ENCODE measurements at regions not wholly inside any gene's neighbourhood (a gene's known extent, or its start where the extent isn't known, plus 50 kb on each side); places are given as distances from the start of the nearest gene placed in this dataset.

DNA sequence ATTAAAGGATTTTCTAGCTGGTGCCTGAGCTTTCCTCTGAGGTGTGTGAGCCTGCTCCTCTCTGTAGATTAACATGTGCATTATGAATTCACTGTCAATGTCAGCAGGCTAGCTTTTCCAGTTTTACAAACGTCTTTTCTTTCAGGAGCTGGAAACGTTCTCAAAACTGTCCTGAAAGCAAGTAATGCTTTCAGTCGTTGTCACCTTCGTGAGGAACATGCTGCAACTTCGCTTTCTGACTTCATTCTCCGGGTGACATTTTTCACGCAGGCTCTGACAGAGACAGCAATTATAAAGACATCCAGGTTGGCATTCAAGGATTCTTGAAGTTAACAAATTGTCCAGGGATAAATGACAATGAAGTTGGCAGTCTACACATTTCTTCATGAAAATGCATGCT, 671.5 kb downstream of the DHX35 start:
- DNase-seq (ENCODE audit: low spot score): no peak

DNA sequence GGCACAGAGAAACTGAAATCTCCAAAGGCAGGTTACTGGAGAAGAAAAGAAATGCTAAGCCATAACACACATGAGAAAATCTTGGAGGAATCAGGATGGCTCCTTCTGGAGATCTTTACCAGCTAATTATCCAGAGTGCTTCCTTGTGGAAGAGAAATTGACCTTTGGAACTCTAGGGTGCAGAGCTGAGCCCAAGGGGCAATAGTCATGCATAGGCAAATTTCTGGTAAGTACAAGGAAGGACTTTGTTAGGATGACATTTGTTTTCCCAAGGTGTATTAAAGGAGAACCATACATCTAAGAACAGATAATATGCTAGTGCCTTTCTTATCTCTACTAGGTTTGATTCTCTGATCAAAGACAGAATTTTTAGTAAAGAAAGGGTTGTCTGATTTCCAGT, 670.6 kb downstream of the DHX35 start:
- DNase-seq (ENCODE audit: low spot score): no peak

DNA sequence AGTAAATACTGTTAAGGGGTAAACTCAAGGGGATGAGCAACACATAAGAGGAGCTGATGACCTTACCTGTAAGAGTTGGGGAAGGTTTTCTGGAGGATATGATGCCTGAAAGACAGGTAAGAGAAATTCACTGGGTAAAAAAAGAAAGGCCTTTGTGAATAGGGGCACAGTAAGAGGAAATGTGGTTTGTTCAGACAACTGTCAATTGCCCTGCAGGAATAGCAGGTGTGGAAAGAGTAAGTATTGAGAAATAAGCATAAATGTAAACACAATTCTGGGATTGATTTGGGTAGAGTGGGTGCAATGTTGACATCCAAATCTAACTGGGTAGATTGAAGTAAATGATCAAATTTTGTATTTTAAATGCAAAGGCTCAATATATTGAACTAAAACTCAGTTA, 670.0 kb downstream of the DHX35 start:
- no peak for DNase-seq (ENCODE audit: low spot score)

GRCh38 chr20:39631557-39631956, 669.4 kb downstream of the DHX35 start:
- DNase-seq (ENCODE audit: low spot score): no peak

DNA sequence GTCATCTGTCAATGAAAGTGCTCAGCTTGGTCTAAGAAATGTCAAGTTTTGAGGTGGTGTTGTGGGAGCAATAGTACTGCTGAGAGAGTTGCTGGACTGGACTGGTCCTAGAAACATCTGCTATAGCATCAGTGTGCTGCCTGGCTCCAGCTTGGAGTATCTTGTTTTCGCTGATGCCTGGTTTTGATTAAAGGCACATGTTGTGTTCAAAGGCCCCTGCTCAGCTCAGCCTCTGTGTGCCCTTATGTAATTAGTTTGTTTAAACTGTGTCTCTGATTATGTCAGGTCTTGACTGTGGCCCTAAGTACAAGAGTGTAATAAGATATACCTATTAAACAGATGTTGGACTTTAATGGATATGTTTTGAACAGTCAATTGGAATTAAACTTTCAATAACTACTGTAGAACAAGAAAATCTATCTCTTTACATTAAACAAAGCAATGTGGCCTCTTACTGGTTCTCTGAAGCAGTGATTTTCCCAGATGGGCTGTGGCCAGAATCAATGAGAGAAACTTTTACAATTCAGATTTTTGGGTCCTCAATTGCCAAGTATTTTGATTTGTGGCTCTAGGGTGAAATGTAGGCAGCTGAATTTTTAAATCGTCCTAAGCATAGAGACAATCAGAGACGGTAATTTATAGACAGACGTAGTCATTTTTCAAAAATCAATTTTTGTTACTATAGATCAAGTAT, 668.2 kb downstream of the DHX35 start:
- no peak for DNase-seq (ENCODE audit: low spot score)

DNA sequence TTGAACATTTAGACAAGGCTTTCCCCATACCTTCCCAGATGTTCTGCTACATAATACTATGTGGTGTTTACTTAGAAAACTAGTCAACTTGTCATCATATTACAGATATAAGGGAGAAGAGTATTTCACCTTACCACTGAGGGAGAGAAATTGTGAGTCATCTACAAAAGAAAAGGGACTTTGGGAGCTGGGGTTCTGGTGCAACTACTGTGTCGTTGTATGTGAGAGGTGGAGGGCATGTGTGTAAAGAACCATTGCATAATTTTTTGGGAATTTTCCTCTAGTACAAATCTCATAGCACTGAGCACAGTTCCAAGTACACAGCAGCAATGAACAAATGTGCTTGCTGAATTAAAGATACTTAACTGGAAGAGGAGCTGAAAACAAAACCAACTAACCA, 665.6 kb downstream of the DHX35 start:
- DNase-seq (ENCODE audit: low spot score): no peak

- DNase-seq (ENCODE audit: low spot score): no peak
These were observed 662.2 kb downstream of the DHX35 start for GRCh38 chr20:39624316-39624715.

- DNase-seq (ENCODE audit: low spot score): no peak
These were observed 661.6 kb downstream of the DHX35 start for GRCh38 chr20:39623584-39624234.

DNA sequence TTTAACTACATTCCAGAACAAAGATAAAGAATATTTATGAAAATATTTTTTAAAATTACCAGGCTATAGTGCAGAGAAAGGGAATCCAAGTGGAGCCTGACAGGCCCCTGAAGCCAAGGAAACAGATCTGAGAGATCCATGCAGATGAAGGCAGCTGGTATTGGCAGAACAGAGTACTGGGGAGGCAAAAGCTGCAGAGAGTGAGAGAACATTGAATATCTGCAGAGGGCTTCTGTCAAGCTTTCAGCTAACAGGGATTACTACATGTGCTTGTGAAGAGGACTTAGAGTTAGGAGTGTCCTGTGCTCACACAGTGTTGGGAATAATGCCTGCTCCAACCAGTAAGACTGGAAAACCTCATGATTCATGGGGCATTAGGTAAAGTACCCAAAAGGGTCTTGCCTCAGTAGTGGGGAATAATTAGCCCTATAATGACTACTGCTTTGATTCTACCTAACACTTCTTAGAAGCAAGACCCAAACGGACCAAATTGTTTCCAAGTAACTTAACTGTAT, 657.2 kb downstream of the DHX35 start:
- DNase-seq (ENCODE audit: low spot score): no peak

- DNase-seq (ENCODE audit: low spot score): no peak
These were observed 649.8 kb downstream of the DHX35 start for GRCh38 chr20:39611901-39612300.

DNA sequence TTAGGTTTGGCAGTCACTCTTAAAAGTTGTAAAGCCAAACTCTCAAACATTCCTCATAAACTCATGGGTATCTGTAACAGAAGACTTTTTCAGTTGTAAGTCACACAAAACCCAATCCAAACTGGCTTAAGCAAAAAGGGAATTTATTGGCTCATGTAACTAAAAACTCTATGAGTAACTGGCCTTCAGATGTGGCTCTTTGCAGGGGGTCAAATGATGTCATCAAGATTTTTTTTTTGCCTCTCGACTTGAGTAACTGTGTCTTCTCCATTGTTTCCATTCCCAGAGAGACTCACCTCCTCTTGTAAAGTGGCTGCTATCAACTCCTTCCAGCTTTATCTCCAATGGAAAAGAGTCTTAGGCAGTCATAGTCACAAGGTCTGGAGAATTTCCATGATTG, 645.0 kb downstream of the DHX35 start:
- DNase-seq (ENCODE audit: low spot score): no peak

GRCh38 chr20:39605908-39606307, 643.8 kb downstream of the DHX35 start:
- DNase-seq (ENCODE audit: low spot score): no peak

- DNase-seq (ENCODE audit: low spot score): no peak
These were observed 643.2 kb downstream of the DHX35 start for GRCh38 chr20:39605361-39605760.

- DNase-seq (ENCODE audit: low spot score): no peak
These were observed 641.1 kb downstream of the DHX35 start for GRCh38 chr20:39603219-39603618.

DNA sequence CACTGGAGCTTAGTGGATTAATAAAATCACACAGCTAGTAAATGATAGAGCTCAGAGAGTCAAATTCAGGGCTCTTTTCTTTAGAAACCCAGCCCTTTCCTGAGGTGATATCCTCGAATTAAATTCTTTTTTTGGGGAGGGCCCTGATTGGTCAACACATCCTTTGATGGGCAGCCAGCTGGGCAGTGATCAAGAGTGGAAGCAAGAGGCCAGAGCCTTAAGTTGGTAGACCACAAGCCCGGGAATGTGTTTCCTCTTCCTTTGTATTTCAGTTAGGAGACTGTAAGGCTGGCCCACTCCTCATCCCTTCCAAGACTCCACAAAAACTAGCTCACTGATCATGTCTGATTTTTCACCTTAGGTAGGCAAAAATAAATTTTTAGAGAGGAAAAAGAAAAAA, 640.5 kb downstream of the DHX35 start:
- DNase-seq (ENCODE audit: low spot score): no peak

DNA sequence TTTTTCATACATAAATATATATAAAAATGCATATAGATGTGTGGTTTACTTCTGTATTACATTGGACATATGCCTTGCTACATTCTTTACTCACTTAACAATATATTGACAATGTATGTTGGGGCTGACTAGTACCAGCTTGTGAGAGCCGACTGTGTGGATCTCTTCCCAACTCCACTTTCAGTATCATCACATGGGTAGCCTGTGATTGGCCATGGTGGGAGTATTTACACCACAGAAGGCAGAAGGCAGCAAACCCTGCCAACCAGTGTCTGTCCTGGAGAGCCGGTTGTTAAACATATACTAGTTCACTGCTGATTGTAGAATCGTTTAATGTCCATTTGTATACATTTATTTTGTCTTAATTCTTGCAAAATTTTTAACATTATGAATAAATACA, 638.7 kb downstream of the DHX35 start:
- no peak for DNase-seq (ENCODE audit: low spot score)

DNA sequence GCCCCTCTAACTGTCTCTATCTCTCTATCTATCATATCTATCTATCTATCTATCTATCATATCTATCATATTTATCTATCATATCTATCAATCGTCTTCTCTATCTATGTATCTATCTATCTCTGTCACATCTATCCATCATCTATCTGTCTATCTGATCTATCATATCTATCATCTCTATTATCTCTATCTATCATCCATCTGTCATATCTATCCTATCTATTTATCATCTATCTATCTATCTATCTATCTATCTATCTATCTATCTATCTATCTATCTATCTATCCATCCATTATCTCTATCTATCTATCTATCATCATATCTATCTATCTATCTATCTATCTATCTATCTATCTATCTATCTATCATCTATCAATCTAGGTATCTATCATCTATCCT, 638.0 kb downstream of the DHX35 start:
- DNase-seq (ENCODE audit: low spot score): no peak

GRCh38 chr20:39596554-39596953, 634.4 kb downstream of the DHX35 start:
- DNase-seq (ENCODE audit: low spot score): no peak

DNA sequence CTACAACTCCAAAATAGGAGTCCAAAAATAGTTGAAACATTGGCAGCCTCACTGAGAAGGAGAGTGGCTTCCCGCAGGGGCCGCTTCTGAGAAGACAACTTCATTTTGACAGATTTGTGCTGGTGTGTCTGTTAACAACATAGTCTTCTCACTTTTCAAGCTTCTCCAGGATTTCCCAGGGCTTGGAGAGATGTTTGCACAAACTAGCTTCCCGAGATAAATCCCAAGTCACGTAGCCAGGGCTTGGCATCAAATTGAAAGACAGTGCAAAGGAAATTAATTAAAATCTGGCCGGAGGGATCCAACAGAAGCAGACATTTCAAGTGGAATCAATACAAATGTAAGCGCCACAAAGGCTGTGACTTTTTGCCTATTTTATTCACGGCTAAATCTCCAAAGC, 630.2 kb downstream of the DHX35 start:
- DNase-seq (ENCODE audit: low spot score): no peak

- no peak for DNase-seq (ENCODE audit: low spot score)
These were observed 626.1 kb downstream of the DHX35 start for GRCh38 chr20:39588148-39588757.

DNA sequence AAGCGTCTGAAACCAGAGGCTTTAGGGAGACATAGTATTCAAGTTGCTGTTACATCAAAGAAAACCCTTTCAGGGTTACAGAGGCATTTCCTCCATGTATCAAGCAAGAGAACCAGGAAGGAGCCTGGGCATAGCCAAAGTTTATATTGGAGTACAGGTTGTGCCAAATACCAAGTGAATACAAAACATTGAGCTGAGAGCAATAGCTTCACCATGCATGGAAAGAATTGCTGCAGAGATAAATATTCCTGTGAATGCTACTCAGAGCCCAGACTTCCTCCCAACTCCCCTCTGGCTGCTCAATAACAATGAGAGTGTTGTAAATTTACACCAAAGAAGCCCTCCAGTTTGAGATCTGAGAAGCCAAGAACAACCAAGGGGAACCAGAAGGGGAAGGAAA, 618.9 kb downstream of the DHX35 start:
- no peak for DNase-seq (ENCODE audit: low spot score)

DNA sequence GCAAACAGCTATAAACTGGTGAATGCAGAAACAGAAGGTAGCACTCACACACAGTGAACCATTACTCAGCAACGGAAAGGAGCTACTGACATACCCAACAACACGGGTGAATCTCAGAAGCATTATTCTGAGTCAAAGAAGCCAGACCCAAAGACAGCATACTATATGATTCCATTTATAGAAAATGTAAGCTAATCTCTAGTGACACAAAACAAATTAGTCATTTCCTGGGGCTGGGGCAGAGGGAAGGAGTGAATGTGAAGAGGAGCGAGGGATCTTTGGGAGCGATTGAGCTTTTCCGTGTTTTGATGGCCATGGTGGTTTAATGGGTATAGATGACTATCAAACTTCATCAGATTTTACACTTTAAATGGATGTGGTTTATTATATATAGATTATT, 614.6 kb downstream of the DHX35 start:
- no peak for DNase-seq (ENCODE audit: low spot score)

DNA sequence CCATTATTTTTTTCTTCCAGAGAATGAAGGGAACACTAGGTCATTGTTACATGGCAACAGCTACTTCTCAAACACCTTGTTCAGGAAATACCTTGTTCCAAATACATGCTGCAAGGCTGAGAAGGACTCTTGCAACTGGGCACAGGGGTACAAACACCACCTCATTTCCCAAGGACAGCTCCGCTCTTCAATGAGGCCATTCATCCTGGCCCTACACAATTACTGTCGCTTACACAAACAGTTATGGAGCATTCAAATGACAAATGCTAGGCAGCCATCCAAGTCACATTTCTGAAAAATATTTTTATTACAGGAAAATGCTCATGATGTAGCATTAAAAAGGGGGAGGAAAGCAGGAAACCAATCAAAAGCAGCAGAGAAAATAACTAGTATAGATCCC, 611.9 kb downstream of the DHX35 start:
- DNase-seq (ENCODE audit: low spot score): no peak

Measured in H4 (cell line).